Activated naive CD4-positive, alpha-beta T cell treated with anti-CD3 and anti-CD28 coated beads for 36 hours (primary cell): ENCODE measurements at regions not wholly inside any gene's neighbourhood (a gene's known extent, or its start where the extent isn't known, plus 50 kb on each side); places are given as distances from the start of the nearest gene placed in this dataset.

ENCODE experiments used
- CTCF ChIA-PET: fragments of 350-600 bp; sonication (Branson Sonifier 250); formaldehyde crosslinking; loops from one replicate; lab custom pipeline; 2021; ENCODE audit warnings: antibody characterized with exemption; lab: Charles Lee
- DNase-seq: peaks from one replicate; pipeline ENCODE4 v3.0.0-alpha.2; 2020
- H3K27ac Mint-ChIP-seq: one replicate; pipeline ENCODE4 v1.8.0; 2021; ENCODE audit warnings: mild to moderate bottlenecking, mixed read lengths
- H3K27me3 Mint-ChIP-seq: one replicate; pipeline ENCODE4 v1.8.0; 2021; ENCODE audit warnings: low read depth, mixed read lengths
- H3K36me3 Mint-ChIP-seq: one replicate; pipeline ENCODE4 v1.8.0; 2021; ENCODE audit warnings: low read depth, mixed read lengths
- H3K4me1 Mint-ChIP-seq: one replicate; pipeline ENCODE4 v1.8.0; 2021; ENCODE audit warnings: low read depth, mixed read lengths
- H3K4me3 Mint-ChIP-seq: one replicate; pipeline ENCODE4 v1.8.0; 2021; ENCODE audit warnings: mild to moderate bottlenecking, moderate library complexity, mixed read lengths
- H3K9me3 Mint-ChIP-seq: one replicate; pipeline ENCODE4 v1.8.0; 2021; ENCODE audit warnings: mixed read lengths
- intact Hi-C: fragments of 100-400 bp; cut with micrococcal nuclease; formaldehyde crosslinking; loops from one replicate; pipeline ENCODE4 v1.15.1; 2023

- no peaks in the 10 kb centered on the region for H3K36me3 Mint-ChIP-seq
- intact Hi-C loops = no loop called here
- peaks cover 9% of the 10 kb centered on the region for H3K9me3 Mint-ChIP-seq
- no peak overlapping the region for H3K4me3 Mint-ChIP-seq
- no peaks in the 10 kb centered on the region for H3K27me3 Mint-ChIP-seq
- H3K4me1 Mint-ChIP-seq = no peaks in the 10 kb centered on the region
- CTCF ChIA-PET = no interaction called here
- DNase-seq = no peak
- no peak overlapping the region for H3K27ac Mint-ChIP-seq
Observed at GRCh38 chr10:57165671-57166070, 804.6 kb upstream of the ZWINT start.

GRCh38 chr10:57162231-57162630, 801.2 kb upstream of the ZWINT start:
- CTCF ChIA-PET = no interaction called here
- H3K27ac Mint-ChIP-seq = no peak overlapping the region
- no peak overlapping the region for H3K4me3 Mint-ChIP-seq
- intact Hi-C loops = no loop called here
- no peaks in the 10 kb centered on the region for H3K27me3 Mint-ChIP-seq
- H3K4me1 Mint-ChIP-seq = no peaks in the 10 kb centered on the region
- no peak for DNase-seq
- H3K9me3 Mint-ChIP-seq = peaks cover 11% of the 10 kb centered on the region
- H3K36me3 Mint-ChIP-seq = no peaks in the 10 kb centered on the region

GRCh38 chr10:57161157-57161556, 800.1 kb upstream of the ZWINT start:
- Mint-ChIP-seq H3K36me3 (no peaks in the 10 kb centered on the region), H3K4me3 (no peak overlapping the region), H3K27ac (no peak overlapping the region), H3K4me1 (no peaks in the 10 kb centered on the region), H3K9me3 (peaks cover 5% of the 10 kb centered on the region), H3K27me3 (no peaks in the 10 kb centered on the region)
- intact Hi-C loops = no loop called here
- CTCF ChIA-PET = no interaction called here
- DNase-seq = no peak

GRCh38 chr10:57145548-57145947, 784.5 kb upstream of the ZWINT start:
- H3K27ac Mint-ChIP-seq = no peak overlapping the region
- CTCF ChIA-PET = no interaction called here
- H3K4me3 Mint-ChIP-seq = no peak overlapping the region
- H3K4me1 Mint-ChIP-seq = no peaks in the 10 kb centered on the region
- no peaks in the 10 kb centered on the region for H3K27me3 Mint-ChIP-seq
- intact Hi-C loops = no loop called here
- H3K9me3 Mint-ChIP-seq = peaks cover 7% of the 10 kb centered on the region
- DNase-seq = no peak
- no peaks in the 10 kb centered on the region for H3K36me3 Mint-ChIP-seq

- intact Hi-C loops = no loop called here
- DNase-seq = no peak
- H3K36me3 Mint-ChIP-seq = no peaks in the 10 kb centered on the region
- peaks cover 4% of the 10 kb centered on the region for H3K9me3 Mint-ChIP-seq
- CTCF ChIA-PET = no interaction called here
- no peak overlapping the region for H3K27ac Mint-ChIP-seq
- no peaks in the 10 kb centered on the region for H3K27me3 Mint-ChIP-seq
- H3K4me1 Mint-ChIP-seq = no peaks in the 10 kb centered on the region
- no peak overlapping the region for H3K4me3 Mint-ChIP-seq
Observed at GRCh38 chr10:57142925-57143576, 782.0 kb upstream of the ZWINT start.

GRCh38 chr10:57141708-57142107, 780.6 kb upstream of the ZWINT start:
- no peaks in the 10 kb centered on the region for H3K27me3 Mint-ChIP-seq
- CTCF ChIA-PET = no interaction called here
- no peaks in the 10 kb centered on the region for H3K4me1 Mint-ChIP-seq
- H3K27ac Mint-ChIP-seq = no peak overlapping the region
- no peaks in the 10 kb centered on the region for H3K36me3 Mint-ChIP-seq
- intact Hi-C loops = no loop called here
- H3K9me3 Mint-ChIP-seq = peaks cover 4% of the 10 kb centered on the region
- H3K4me3 Mint-ChIP-seq = no peak overlapping the region
- no peak for DNase-seq

GRCh38 chr10:57119684-57120083, 758.6 kb upstream of the ZWINT start:
- intact Hi-C loops = no loop called here
- H3K4me3 Mint-ChIP-seq = no peak overlapping the region
- H3K27me3 Mint-ChIP-seq = no peaks in the 10 kb centered on the region
- H3K4me1 Mint-ChIP-seq = no peaks in the 10 kb centered on the region
- CTCF ChIA-PET = no interaction called here
- DNase-seq = no peak
- peaks cover 5% of the 10 kb centered on the region for H3K9me3 Mint-ChIP-seq
- H3K36me3 Mint-ChIP-seq = no peaks in the 10 kb centered on the region
- H3K27ac Mint-ChIP-seq = no peak overlapping the region

- H3K4me3 Mint-ChIP-seq = no peak overlapping the region
- intact Hi-C loops = no loop called here
- H3K27me3 Mint-ChIP-seq = no peaks in the 10 kb centered on the region
- no peak for DNase-seq
- H3K9me3 Mint-ChIP-seq = peaks cover 4% of the 10 kb centered on the region
- no peaks in the 10 kb centered on the region for H3K36me3 Mint-ChIP-seq
- no peak overlapping the region for H3K27ac Mint-ChIP-seq
- no peaks in the 10 kb centered on the region for H3K4me1 Mint-ChIP-seq
- CTCF ChIA-PET = no interaction called here
Observed at GRCh38 chr10:57113545-57113944, 752.5 kb upstream of the ZWINT start.

- CTCF ChIA-PET = no interaction called here
- no peak overlapping the region for H3K4me3 Mint-ChIP-seq
Observed at GRCh38 chr10:57102236-57102635, 741.2 kb upstream of the ZWINT start.

GRCh38 chr10:57098146-57098545, 737.1 kb upstream of the ZWINT start:
- no peaks in the 10 kb centered on the region for H3K27me3 Mint-ChIP-seq
- no peaks in the 10 kb centered on the region for H3K36me3 Mint-ChIP-seq
- no peaks in the 10 kb centered on the region for H3K4me1 Mint-ChIP-seq
- CTCF ChIA-PET = no interaction called here
- intact Hi-C loops = no loop called here
- peaks cover 4% of the 10 kb centered on the region for H3K9me3 Mint-ChIP-seq
- DNase-seq = no peak
- H3K4me3 Mint-ChIP-seq = no peak overlapping the region
- H3K27ac Mint-ChIP-seq = no peak overlapping the region

More at GRCh38 chr10:57102236-57102635, 741.2 kb upstream of the ZWINT start:
- H3K27ac Mint-ChIP-seq = no peak overlapping the region
- no peaks in the 10 kb centered on the region for H3K4me1 Mint-ChIP-seq
- intact Hi-C loops = no loop called here
- no peaks in the 10 kb centered on the region for H3K36me3 Mint-ChIP-seq
- no peak for DNase-seq
- H3K9me3 Mint-ChIP-seq = peaks cover 3% of the 10 kb centered on the region
- no peaks in the 10 kb centered on the region for H3K27me3 Mint-ChIP-seq

GRCh38 chr10:57096044-57096443, 735.0 kb upstream of the ZWINT start:
- H3K27ac Mint-ChIP-seq = no peak overlapping the region
- H3K36me3 Mint-ChIP-seq = no peaks in the 10 kb centered on the region
- CTCF ChIA-PET = no interaction called here
- H3K4me1 Mint-ChIP-seq = no peaks in the 10 kb centered on the region
- intact Hi-C loops = no loop called here
- H3K9me3 Mint-ChIP-seq = peaks cover 1% of the 10 kb centered on the region
- DNase-seq = no peak
- H3K4me3 Mint-ChIP-seq = no peak overlapping the region
- H3K27me3 Mint-ChIP-seq = no peaks in the 10 kb centered on the region

- intact Hi-C loops = no loop called here
- no peaks in the 10 kb centered on the region for H3K36me3 Mint-ChIP-seq
- no peak overlapping the region for H3K4me3 Mint-ChIP-seq
- H3K4me1 Mint-ChIP-seq = no peaks in the 10 kb centered on the region
- H3K27me3 Mint-ChIP-seq = no peaks in the 10 kb centered on the region
- H3K27ac Mint-ChIP-seq = no peak overlapping the region
- CTCF ChIA-PET = no interaction called here
- peaks cover 1% of the 10 kb centered on the region for H3K9me3 Mint-ChIP-seq
- no peak for DNase-seq
Observed at GRCh38 chr10:57094965-57095364, 733.9 kb upstream of the ZWINT start.

- intact Hi-C loops = no loop called here
- Mint-ChIP-seq H3K27ac (no peak overlapping the region), H3K36me3 (no peaks in the 10 kb centered on the region), H3K27me3 (no peaks in the 10 kb centered on the region), H3K4me1 (no peaks in the 10 kb centered on the region), H3K4me3 (no peak overlapping the region), H3K9me3 (peaks cover 1% of the 10 kb centered on the region)
- CTCF ChIA-PET = no interaction called here
- no peak for DNase-seq
Observed at GRCh38 chr10:57094083-57094482, 733.0 kb upstream of the ZWINT start.
